WTC11 (cell line): ENCODE measurements at regions not wholly inside any gene's neighbourhood (a gene's known extent, or its start where the extent isn't known, plus 50 kb on each side); places are given as distances from the start of the nearest gene placed in this dataset.

Source experiments
- ATAC-seq: fragments of 200-7000 bp; cut with Tn5 transposase; 2 replicates; pipeline ENCODE4 v1.10.0; 2021; ENCODE audit warnings: mild to moderate bottlenecking, moderate library complexity
- CTCF ChIA-PET: fragments of 300-600 bp; sonication (Branson Sonifier 250); formaldehyde crosslinking; loops from one replicate; lab custom pipeline; 2021; ENCODE audit warnings: antibody characterized with exemption; lab: Charles Lee
- POLR2A ChIA-PET: fragments of 350-600 bp; sonication (Branson Sonifier 250); formaldehyde crosslinking; loops from one replicate; lab custom pipeline; 2021; ENCODE audit warnings: antibody characterized with exemption; lab: Charles Lee
- DNase-seq: peaks from one replicate; pipeline ENCODE4 v3.0.0; 2021; ENCODE audit warnings: low spot score
- H3K27ac Mint-ChIP-seq: 2 replicates; pipeline ENCODE4 v1.8.0; 2021; ENCODE audit warnings: mixed read lengths
- H3K27me3 Mint-ChIP-seq: 2 replicates; pipeline ENCODE4 v1.8.0; 2021; ENCODE audit warnings: low read depth, mild to moderate bottlenecking, moderate library complexity, mixed read lengths
- H3K36me3 Mint-ChIP-seq: 2 replicates; pipeline ENCODE4 v1.8.0; 2021; ENCODE audit warnings: mixed read lengths
- H3K4me1 Mint-ChIP-seq: 2 replicates; pipeline ENCODE4 v1.8.0; 2022; ENCODE audit warnings: mixed read lengths
- H3K4me3 Mint-ChIP-seq: 2 replicates; pipeline ENCODE4 v1.8.0; 2021; ENCODE audit warnings: mild to moderate bottlenecking, moderate library complexity, mixed read lengths
- H3K9me3 Mint-ChIP-seq: 2 replicates; pipeline ENCODE4 v1.8.0; 2021; ENCODE audit warnings: mixed read lengths
- AFF4 ChIP-seq: sonication (generic); formaldehyde crosslinking; IDR thresholded peaks from 2 replicates; pipeline ENCODE4 v1.8.1; 2023; ENCODE audit warnings: mild to moderate bottlenecking, missing genetic modification reagents, borderline replicate concordance
- ELF4 ChIP-seq: sonication (generic); formaldehyde crosslinking; IDR thresholded peaks from 2 replicates; pipeline ENCODE4 v1.8.1; 2022; ENCODE audit warnings: low read depth, mild to moderate bottlenecking, moderate library complexity, missing genetic modification reagents
- EMX1 ChIP-seq: fragments of 250-450 bp; sonication (Bioruptor Pico); IDR thresholded peaks from 2 replicates; pipeline ENCODE4 v1.8.0; 2021; ENCODE audit warnings: mild to moderate bottlenecking
- FOXJ3 ChIP-seq: sonication (generic); formaldehyde crosslinking; IDR thresholded peaks from 2 replicates; pipeline ENCODE4 v1.9.0; 2021; ENCODE audit warnings: missing genetic modification reagents, mild to moderate bottlenecking, borderline replicate concordance
- FOXK1 ChIP-seq: sonication (generic); formaldehyde crosslinking; IDR thresholded peaks from 2 replicates; pipeline ENCODE4 v1.8.0; 2022; ENCODE audit warnings: mild to moderate bottlenecking, moderate library complexity, missing genetic modification reagents
- FOXP1 ChIP-seq: sonication (generic); formaldehyde crosslinking; IDR thresholded peaks from 2 replicates; pipeline ENCODE4 v1.8.0; 2022; ENCODE audit warnings: missing genetic modification reagents, mild to moderate bottlenecking, moderate library complexity, borderline replicate concordance
- FOXP4 ChIP-seq: sonication (generic); formaldehyde crosslinking; IDR thresholded peaks from 2 replicates; pipeline ENCODE4 v1.8.0; 2022; ENCODE audit warnings: mild to moderate bottlenecking, missing genetic modification reagents
- GABPB1 ChIP-seq: sonication (generic); formaldehyde crosslinking; IDR thresholded peaks from 2 replicates; pipeline ENCODE4 v1.8.1; 2023; ENCODE audit warnings: mild to moderate bottlenecking, missing genetic modification reagents
- IRF2 ChIP-seq: sonication (generic); formaldehyde crosslinking; IDR thresholded peaks from 2 replicates; pipeline ENCODE4 v1.8.0; 2022; ENCODE audit warnings: low read depth, missing genetic modification reagents, borderline replicate concordance
- JAZF1 ChIP-seq: fragments of 250-450 bp; sonication (Bioruptor Pico); IDR thresholded peaks from 2 replicates; pipeline ENCODE4 v1.9.0; 2021; ENCODE audit warnings: moderate library complexity, mild to moderate bottlenecking, inconsistent platforms
- MYBL2 ChIP-seq: sonication (generic); formaldehyde crosslinking; IDR thresholded peaks from 2 replicates; pipeline ENCODE4 v1.8.1; 2023; ENCODE audit warnings: mild to moderate bottlenecking, moderate library complexity, missing genetic modification reagents
- PRRX2 ChIP-seq: fragments of 250-450 bp; sonication (Bioruptor Pico); IDR thresholded peaks from 2 replicates; pipeline ENCODE4 v1.8.0; 2021; ENCODE audit warnings: mild to moderate bottlenecking
- TEAD1 ChIP-seq: sonication (generic); formaldehyde crosslinking; IDR thresholded peaks from 2 replicates; pipeline ENCODE4 v1.8.0; 2022; ENCODE audit warnings: mild to moderate bottlenecking, missing genetic modification reagents
- TEAD4 ChIP-seq: sonication (generic); formaldehyde crosslinking; IDR thresholded peaks from 2 replicates; pipeline ENCODE4 v1.8.0; 2022; ENCODE audit warnings: mild to moderate bottlenecking, missing genetic modification reagents
- ZNF396 ChIP-seq: fragments of 250-450 bp; sonication (Bioruptor Pico); IDR thresholded peaks from 2 replicates; pipeline ENCODE4 v1.8.0; 2021; ENCODE audit warnings: mild to moderate bottlenecking, moderate library complexity, borderline replicate concordance
- ZNF416 ChIP-seq: fragments of 250-450 bp; sonication (Bioruptor Pico); IDR thresholded peaks from 2 replicates; pipeline ENCODE4 v1.9.0; 2021; ENCODE audit warnings: mild to moderate bottlenecking, inconsistent platforms
- ZNF671 ChIP-seq: fragments of 250-450 bp; sonication (Bioruptor Pico); IDR thresholded peaks from 2 replicates; pipeline ENCODE4 v1.8.0; 2021; ENCODE audit warnings: mild to moderate bottlenecking
- TF ChIP-seq, protein P1 (sequence below): sonication (generic); formaldehyde crosslinking; IDR thresholded peaks from 2 replicates; pipeline ENCODE4 v1.8.1; 2022; ENCODE audit warnings: low read depth, mild to moderate bottlenecking, moderate library complexity, missing genetic modification reagents, borderline replicate concordance
- TF ChIP-seq, protein P2 (sequence below): fragments of 250-450 bp; sonication (Bioruptor Pico); conservative IDR thresholded peaks from 2 replicates; pipeline ENCODE4 v1.9.0; 2021; ENCODE audit warnings: mild to moderate bottlenecking
- TF ChIP-seq, protein P3 (sequence below): fragments of 250-450 bp; sonication (Bioruptor Pico); IDR thresholded peaks from 2 replicates; pipeline ENCODE4 v2.1.2; 2022; ENCODE audit warnings: mild to moderate bottlenecking, moderate library complexity

GRCh38 chr2:7886666-7887065, 795.2 kb upstream of the ID2 start (continued):
- TF ChIP-seq, protein P1, sequence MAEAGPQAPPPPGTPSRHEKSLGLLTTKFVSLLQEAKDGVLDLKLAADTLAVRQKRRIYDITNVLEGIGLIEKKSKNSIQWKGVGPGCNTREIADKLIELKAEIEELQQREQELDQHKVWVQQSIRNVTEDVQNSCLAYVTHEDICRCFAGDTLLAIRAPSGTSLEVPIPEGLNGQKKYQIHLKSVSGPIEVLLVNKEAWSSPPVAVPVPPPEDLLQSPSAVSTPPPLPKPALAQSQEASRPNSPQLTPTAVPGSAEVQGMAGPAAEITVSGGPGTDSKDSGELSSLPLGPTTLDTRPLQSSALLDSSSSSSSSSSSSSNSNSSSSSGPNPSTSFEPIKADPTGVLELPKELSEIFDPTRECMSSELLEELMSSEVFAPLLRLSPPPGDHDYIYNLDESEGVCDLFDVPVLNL (CRISPR knock-in tag), result no peak
- TF ChIP-seq EMX1 (CRISPR knock-in tag), result no peak
- no peak for TF ChIP-seq MYBL2
- TF ChIP-seq GABPB1 (CRISPR knock-in tag), result no peak; the same call in 1 of the 2 replicates
- TF ChIP-seq, protein P2, sequence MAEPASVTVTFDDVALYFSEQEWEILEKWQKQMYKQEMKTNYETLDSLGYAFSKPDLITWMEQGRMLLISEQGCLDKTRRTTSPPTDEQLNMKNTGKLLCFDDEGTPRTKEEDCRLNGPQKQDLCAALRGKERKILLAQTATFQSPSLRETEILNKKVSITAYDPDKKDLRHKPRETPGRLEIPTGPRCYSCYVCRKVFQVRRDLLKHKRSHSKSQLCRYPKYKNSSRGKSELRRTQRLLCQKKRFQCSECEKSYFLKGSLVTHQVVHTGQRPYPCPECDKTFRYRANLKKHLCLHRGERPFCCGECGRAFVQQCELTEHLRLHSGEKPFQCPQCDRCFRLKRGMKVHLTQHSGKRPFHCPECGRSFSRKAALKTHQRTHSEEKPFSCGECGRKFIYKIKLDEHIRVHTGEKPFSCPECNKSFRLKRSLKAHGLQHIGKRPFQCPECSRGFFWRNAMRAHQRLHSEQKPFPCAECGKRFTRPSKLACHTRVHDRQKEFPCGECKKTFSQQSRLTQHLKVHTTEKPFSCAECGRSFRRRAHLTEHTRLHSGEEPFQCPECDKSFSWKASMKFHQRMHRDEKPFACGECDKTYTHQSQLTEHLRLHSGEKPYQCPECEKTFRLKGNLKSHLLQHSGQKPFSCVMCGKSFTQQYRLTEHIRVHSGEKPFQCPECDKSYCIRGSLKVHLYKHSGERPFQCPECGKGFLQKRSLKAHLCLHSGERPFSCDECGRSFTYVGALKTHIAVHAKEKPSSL (CRISPR knock-in tag), result no peak
- no peak for TF ChIP-seq ZNF416
- TF ChIP-seq, protein P3, sequence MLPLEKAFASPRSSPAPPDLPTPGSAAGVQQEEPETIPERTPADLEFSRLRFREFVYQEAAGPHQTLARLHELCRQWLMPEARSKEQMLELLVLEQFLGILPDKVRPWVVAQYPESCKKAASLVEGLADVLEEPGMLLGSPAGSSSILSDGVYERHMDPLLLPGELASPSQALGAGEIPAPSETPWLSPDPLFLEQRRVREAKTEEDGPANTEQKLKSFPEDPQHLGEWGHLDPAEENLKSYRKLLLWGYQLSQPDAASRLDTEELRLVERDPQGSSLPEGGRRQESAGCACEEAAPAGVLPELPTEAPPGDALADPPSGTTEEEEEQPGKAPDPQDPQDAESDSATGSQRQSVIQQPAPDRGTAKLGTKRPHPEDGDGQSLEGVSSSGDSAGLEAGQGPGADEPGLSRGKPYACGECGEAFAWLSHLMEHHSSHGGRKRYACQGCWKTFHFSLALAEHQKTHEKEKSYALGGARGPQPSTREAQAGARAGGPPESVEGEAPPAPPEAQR (CRISPR knock-in tag), result no peak
- no peak for TF ChIP-seq FOXP1 (CRISPR knock-in tag)
- no peak for TF ChIP-seq FOXK1 (CRISPR knock-in tag)
- no peak for TF ChIP-seq JAZF1 (CRISPR knock-in tag)
- no peak for TF ChIP-seq ELF4
- no peak for TF ChIP-seq ZNF396
- TF ChIP-seq, all 79 proteins: peak for 0

- DNase-seq (no peak), ATAC-seq (no peak)
- TF ChIP-seq GABPB1 (CRISPR knock-in tag) (no peak), FOXJ3 (no peak), PRRX2 (no peak), AFF4 (no peak), TEAD4 (CRISPR knock-in tag) (no peak), FOXP4 (no peak), ZNF671 (CRISPR knock-in tag) (no peak), FOXP1 (CRISPR knock-in tag) (no peak), TEAD1 (CRISPR knock-in tag) (no peak), IRF2 (CRISPR knock-in tag) (no peak)
- TF ChIP-seq, protein P1 (CRISPR knock-in tag), result no peak
- H3K27me3 Mint-ChIP-seq, result no peaks in the 10 kb centered on the region
- ChIA-PET CTCF (no interaction called here), POLR2A (interaction anchor here (1.3 kb wide), 1 partner anchor 8 kb away, joined by 6 read pairs; no protein-coding TSS in a partner anchor)
- peaks cover 75% of the 10 kb centered on the region for H3K36me3 Mint-ChIP-seq
- H3K9me3 Mint-ChIP-seq, result peaks cover 4% of the 10 kb centered on the region
- peaks cover 93% of the 10 kb centered on the region for H3K4me1 Mint-ChIP-seq
- H3K27ac Mint-ChIP-seq, result peak overlapping the region; percentile 86
- no peak overlapping the region for H3K4me3 Mint-ChIP-seq
Observed at GRCh38 chr2:7887441-7887840, 794.4 kb upstream of the ID2 start.
